ENCODE measurements at regions not wholly inside any gene's neighbourhood (a gene's known extent, or its start where the extent isn't known, plus 50 kb on each side); places are given as distances from the start of the nearest gene placed in this dataset.

DNA sequence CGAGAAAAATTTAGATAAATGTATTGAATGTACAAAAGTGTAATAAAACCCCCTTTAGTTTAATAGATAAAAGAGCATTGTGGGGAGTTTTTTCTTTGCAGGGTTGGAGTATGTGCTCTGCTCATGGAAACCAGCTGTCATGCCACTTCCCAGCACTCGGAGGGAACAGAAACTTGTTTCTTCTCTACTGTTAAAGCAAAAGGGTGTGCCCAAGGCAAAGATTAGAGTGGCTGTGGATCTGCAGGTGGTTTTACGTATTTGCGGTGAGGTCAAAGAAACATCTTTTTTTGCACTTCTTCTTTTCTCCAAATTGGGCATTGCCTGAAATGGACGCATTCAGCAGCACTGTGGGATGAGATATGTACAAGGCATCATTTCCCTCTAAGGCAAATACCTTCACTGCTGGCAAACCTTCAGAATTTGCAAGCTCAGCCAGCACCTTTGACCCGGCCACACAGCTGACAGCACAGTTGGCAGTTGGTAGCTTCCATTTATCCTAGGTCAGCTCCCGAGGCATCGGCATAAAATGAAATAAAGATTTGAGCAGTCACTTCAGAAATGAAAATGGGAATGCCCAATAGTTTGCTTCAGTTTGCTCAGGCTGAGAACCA, 178.4 kb upstream of the EYA4 start:
- intact Hi-C loops (cut with micrococcal nuclease) (no loop called here), dilution Hi-C loops (cut with HindIII; ENCODE audit: low sequenced_read_pairs, unreplicated experiment) (no loop called here), in situ Hi-C loops (cut with MboI; ENCODE audit: low sequenced_read_pairs) (no loop called here)
- BruUV-seq (replicated peaks), result no TSS peak
- no peaks in the 10 kb centered on the region for H3K79me1 ChIP-seq (ENCODE audit: low read depth in 1 of 2, low read length in 2 of 2)
- ATAC-seq (ENCODE audit: low read depth) (peak; percentile 44; the same call in 1 of the 2 replicates), DNase-seq (peak; percentile 30)
- H3K4me1 ChIP-seq (ENCODE audit: control insufficient read depth, insufficient read depth, low read length), result peaks cover 4% of the 10 kb centered on the region
- no peak overlapping the region for H3K4me3 ChIP-seq (ENCODE audit: insufficient read depth, low read depth, low read length)
- H3K4ac ChIP-seq (ENCODE audit: low read depth, low read length), result peak overlapping the region; percentile 60
- no peaks in the 10 kb centered on the region for H3K36me3 ChIP-seq (ENCODE audit: control insufficient read depth, insufficient read depth, low read length)
- H3K56ac ChIP-seq (ENCODE audit: extremely low read depth, insufficient read depth, low read length), result no peak overlapping the region
- peak overlapping the region; percentile 4; the same call in 1 of the 2 replicates for H4K5ac ChIP-seq (ENCODE audit: low read depth, low read length)
- H2BK120ac ChIP-seq (ENCODE audit: low read depth, low read length), result peak overlapping the region; percentile 70; the same call in 1 of the 2 replicates
- H3K23ac ChIP-seq (ENCODE audit: low read depth, low read length), result peak overlapping the region; percentile 45
- H2AK9ac ChIP-seq (replicated peaks; ENCODE audit: low read depth, low read length, poor library complexity), result no peak overlapping the region
- peaks cover 7% of the 10 kb centered on the region for H3K9me1 ChIP-seq (ENCODE audit: insufficient read depth, low read length)
- H2AK5ac ChIP-seq (ENCODE audit: low read depth, low read length), result peak overlapping the region; percentile 58
- POLR2A ChIA-PET (ENCODE audit: unreplicated experiment), result no interaction called here
- H4K91ac ChIP-seq (ENCODE audit: insufficient read depth, low read depth, low read length), result 0 out of 2 replicates have a peak overlapping the region, but pooled peaks have one; percentile 21
- H2BK5ac ChIP-seq (ENCODE audit: low read depth, low read length, poor library complexity, severe bottlenecking), result peak overlapping the region; percentile 78
- H3K9me3 ChIP-seq (ENCODE audit: control insufficient read depth, insufficient read depth, low read length), result no peaks in the 10 kb centered on the region
- no peaks in the 10 kb centered on the region for H4K20me1 ChIP-seq (ENCODE audit: insufficient read depth, low read length)
- H3K27me3 ChIP-seq (ENCODE audit: control insufficient read depth, insufficient read depth, low read length), result no peaks in the 10 kb centered on the region
- H3K18ac ChIP-seq (ENCODE audit: low read depth, low read length), result peak overlapping the region; percentile 7; the same call in 1 of the 2 replicates
- TF ChIP-seq RAD21 (IDR thresholded peaks at IDR 0.05; ENCODE audit: low read length) (no peak), FOS (IDR thresholded peaks at IDR 0.05; ENCODE audit: low read depth, low read length) (no peak), CHD1 (IDR thresholded peaks at IDR 0.05; ENCODE audit: low read depth, low read length) (no peak), SMC3 (IDR thresholded peaks at IDR 0.05; ENCODE audit: low read depth, low read length) (no peak), MXI1 (IDR thresholded peaks at IDR 0.05; ENCODE audit: borderline replicate concordance, low read depth, low read length) (no peak), CEBPB (IDR thresholded peaks at IDR 0.05; ENCODE audit: low read depth, low read length) (no peak), POLR2A (IDR thresholded peaks at IDR 0.05; ENCODE audit: low read depth, low read length) (no peak), NFE2L2 (IDR thresholded peaks at IDR 0.05; ENCODE audit: low read depth, low read length) (no peak), MAZ (IDR thresholded peaks at IDR 0.05; ENCODE audit: borderline replicate concordance, low read depth, low read length) (no peak), BHLHE40 (IDR thresholded peaks at IDR 0.05; ENCODE audit: low read depth, low read length) (no peak), MAFK (IDR thresholded peaks at IDR 0.05; ENCODE audit: low read depth, low read length) (no peak), RFX5 (IDR thresholded peaks at IDR 0.05; ENCODE audit: low read depth, low read length) (no peak)
- TF ChIP-seq, protein P1, sequence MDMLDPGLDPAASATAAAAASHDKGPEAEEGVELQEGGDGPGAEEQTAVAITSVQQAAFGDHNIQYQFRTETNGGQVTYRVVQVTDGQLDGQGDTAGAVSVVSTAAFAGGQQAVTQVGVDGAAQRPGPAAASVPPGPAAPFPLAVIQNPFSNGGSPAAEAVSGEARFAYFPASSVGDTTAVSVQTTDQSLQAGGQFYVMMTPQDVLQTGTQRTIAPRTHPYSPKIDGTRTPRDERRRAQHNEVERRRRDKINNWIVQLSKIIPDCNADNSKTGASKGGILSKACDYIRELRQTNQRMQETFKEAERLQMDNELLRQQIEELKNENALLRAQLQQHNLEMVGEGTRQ (IDR thresholded peaks at IDR 0.05; ENCODE audit: low read depth, low read length), result no peak
- TF ChIP-seq, protein P2, sequence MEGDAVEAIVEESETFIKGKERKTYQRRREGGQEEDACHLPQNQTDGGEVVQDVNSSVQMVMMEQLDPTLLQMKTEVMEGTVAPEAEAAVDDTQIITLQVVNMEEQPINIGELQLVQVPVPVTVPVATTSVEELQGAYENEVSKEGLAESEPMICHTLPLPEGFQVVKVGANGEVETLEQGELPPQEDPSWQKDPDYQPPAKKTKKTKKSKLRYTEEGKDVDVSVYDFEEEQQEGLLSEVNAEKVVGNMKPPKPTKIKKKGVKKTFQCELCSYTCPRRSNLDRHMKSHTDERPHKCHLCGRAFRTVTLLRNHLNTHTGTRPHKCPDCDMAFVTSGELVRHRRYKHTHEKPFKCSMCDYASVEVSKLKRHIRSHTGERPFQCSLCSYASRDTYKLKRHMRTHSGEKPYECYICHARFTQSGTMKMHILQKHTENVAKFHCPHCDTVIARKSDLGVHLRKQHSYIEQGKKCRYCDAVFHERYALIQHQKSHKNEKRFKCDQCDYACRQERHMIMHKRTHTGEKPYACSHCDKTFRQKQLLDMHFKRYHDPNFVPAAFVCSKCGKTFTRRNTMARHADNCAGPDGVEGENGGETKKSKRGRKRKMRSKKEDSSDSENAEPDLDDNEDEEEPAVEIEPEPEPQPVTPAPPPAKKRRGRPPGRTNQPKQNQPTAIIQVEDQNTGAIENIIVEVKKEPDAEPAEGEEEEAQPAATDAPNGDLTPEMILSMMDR (conservative IDR thresholded peaks at IDR 0.05; ENCODE audit: low read depth, low read length), result no peak
- TF ChIP-seq, protein P3, sequence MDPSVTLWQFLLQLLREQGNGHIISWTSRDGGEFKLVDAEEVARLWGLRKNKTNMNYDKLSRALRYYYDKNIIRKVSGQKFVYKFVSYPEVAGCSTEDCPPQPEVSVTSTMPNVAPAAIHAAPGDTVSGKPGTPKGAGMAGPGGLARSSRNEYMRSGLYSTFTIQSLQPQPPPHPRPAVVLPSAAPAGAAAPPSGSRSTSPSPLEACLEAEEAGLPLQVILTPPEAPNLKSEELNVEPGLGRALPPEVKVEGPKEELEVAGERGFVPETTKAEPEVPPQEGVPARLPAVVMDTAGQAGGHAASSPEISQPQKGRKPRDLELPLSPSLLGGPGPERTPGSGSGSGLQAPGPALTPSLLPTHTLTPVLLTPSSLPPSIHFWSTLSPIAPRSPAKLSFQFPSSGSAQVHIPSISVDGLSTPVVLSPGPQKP (IDR thresholded peaks at IDR 0.05; ENCODE audit: borderline replicate concordance, low read depth, low read length), result no peak
- CTCF ChIA-PET, result no interaction called here
- H2BK15ac ChIP-seq (ENCODE audit: low read depth, low read length), result peak overlapping the region; percentile 89; the same call in 2 of the 3 replicates
- peak overlapping the region; percentile 60 for H3K4me2 ChIP-seq (ENCODE audit: low read depth, low read length)
- H4K8ac ChIP-seq (ENCODE audit: low read depth in 2 of 2, low read length in 2 of 2), result peak overlapping the region in 1 of 2 experiments; percentile 51; a peak in 1 of 4 replicates
- 80% methylated on average over 1 of the region's 8 CpGs; no CpG with 5 or more reads in 1 of the 2 experiments for WGBS, 2 experiments (ENCODE audit: extremely low coverage in 2 of 2, insufficient read length in 1 of 2)
- H3K14ac ChIP-seq (replicated peaks; ENCODE audit: low read depth, low read length), result peak overlapping the region; percentile 74
- H3K9ac ChIP-seq (ENCODE audit: low read depth, low read length), result no peak overlapping the region
- H3K27ac ChIP-seq (ENCODE audit: insufficient read depth, low read length), result 0 out of 2 replicates have a peak overlapping the region, but pooled peaks have one; percentile 4
- H2AFZ ChIP-seq (replicated peaks; ENCODE audit: low read length, poor library complexity), result peak overlapping the region; percentile 84
- peak overlapping the region; percentile 57; the same call in 1 of the 2 replicates for H2BK20ac ChIP-seq (ENCODE audit: low read depth, low read length)

Data from IMR-90 (cell line).